ENCODE measurements at regions not wholly inside any gene's neighbourhood (a gene's known extent, or its start where the extent isn't known, plus 50 kb on each side); places are given as distances from the start of the nearest gene placed in this dataset.
A peak's percentile ranks its signal among the peaks of the same experiment; 100 is the strongest.
"Not testable (repeated sequence)": the region's sequence is repeated elsewhere in the genome, so short reads cannot be mapped to it uniquely, and the experiment has no call there.

DNA sequence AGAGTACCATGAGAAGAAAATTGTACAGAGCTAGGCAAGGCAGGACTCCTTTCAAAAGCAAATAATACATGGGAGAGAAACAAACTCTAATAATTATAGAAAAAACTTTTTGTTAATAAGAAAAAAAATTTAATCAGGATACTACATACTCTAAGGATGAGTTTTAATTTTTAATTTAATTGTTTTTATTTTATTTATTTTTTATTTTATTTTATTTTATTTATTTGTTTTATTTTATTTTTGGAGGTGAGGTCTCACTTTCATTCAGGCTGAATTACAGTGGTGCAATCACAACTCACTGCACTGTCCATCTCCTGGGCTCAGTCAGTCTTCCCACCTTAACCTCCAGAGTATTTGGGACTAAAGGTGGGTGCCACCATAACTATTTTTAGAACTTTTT, 1347.2 kb downstream of the NLGN4Y start:
- DNase-seq (ENCODE audit: low spot score), result no peak

- not testable (repeated sequence) for DNase-seq (ENCODE audit: low spot score)
These were observed 1351.6 kb downstream of the NLGN4Y start for GRCh38 chrY:15875881-15876280.

DNA sequence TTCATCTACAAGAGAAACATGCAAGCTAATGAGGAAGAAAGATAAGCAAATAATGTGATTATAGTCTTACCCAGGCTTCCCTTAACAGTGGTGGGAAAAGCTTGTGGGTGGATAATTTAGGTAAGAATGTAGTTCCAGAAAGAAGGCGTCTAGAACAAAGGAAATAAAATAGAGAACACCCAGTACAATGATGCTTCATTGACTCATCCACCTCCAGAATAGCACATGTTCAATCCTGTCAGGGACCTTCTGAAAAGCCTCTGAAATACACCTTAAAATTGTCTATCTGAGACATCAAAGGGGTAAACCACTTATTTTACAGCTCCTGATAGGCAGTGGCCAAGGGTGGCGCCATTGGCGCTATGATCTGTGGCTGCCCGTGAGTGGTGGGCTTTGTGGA, 1379.2 kb downstream of the NLGN4Y start:
- not testable (repeated sequence) for DNase-seq (ENCODE audit: low spot score)

DNA sequence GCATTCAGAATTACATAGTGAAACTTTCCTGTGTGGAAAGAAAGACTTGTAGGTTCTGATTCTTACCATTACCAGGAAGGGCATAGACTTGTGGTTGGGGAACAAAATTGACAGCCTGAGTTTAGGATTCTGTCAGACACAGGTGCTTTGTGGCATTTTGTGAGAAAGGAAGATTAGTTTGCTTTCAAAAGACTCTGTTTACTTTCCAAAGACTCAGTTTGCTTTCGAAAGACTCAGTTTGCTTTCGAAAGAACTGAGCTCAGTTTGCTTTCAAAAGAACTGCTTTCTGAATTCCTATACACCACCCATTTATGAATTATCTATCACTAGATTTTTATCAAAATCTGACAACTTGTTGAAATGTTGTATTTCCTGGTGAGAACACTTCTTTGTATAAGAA, 1381.2 kb downstream of the NLGN4Y start:
- no peak for DNase-seq (ENCODE audit: low spot score)

DNA sequence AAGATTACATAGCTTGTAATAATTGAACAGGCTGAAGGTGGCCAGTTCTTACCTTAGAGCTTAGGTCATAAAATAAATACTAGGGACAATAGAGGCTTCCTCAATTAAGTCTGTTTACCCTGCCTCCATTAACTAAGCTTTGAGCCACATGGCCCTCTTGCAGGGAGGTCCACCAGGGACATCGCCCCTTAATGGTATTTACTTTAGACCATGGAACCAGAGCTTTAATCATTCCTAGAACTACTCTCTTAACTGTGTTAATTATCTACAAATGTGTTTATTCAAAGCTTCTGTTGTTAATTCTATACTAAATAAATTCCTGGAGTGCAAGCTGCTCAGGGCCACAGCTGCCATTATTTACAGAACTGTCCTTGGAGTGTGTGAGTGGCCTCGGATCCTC, 1402.2 kb downstream of the NLGN4Y start:
- DNase-seq (ENCODE audit: low spot score), result no peak

- DNase-seq (ENCODE audit: low spot score), result no peak
These were observed 1414.5 kb downstream of the NLGN4Y start for GRCh38 chrY:15938791-15939190.

DNA sequence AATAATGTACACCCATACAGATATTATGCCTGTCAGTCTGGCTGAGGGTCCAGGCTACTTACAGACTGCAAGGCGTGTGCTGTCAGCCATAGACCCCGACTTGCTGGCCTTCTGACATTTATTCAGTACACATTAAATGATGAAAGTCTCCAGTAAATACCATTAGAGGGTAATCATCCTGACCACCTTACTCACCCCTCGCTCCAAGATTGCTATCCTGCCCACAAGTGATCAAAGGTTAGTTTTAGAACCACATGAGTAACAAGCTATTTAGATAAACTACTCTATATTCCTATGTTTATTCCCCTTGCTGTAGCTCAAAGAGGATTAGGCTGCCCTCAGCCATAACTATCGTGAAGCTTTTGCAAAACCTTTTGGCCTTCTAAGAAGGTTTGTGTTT, 1426.7 kb downstream of the NLGN4Y start:
- no peak for DNase-seq (ENCODE audit: low spot score)

- DNase-seq (ENCODE audit: low spot score), result no peak
These were observed 1444.5 kb downstream of the NLGN4Y start for GRCh38 chrY:15968800-15969199.

- no peak for DNase-seq (ENCODE audit: low spot score)
These were observed 1448.9 kb downstream of the NLGN4Y start for GRCh38 chrY:15973200-15973599.

GRCh38 chrY:15976771-15977170, 1452.4 kb downstream of the NLGN4Y start:
- DNase-seq (ENCODE audit: low spot score), result no peak

GRCh38 chrY:15978503-15978902, 1454.2 kb downstream of the NLGN4Y start:
- no peak for DNase-seq (ENCODE audit: low spot score)

- DNase-seq (ENCODE audit: low spot score), result no peak
These were observed 1460.5 kb downstream of the NLGN4Y start for GRCh38 chrY:15984651-15985398.

DNA sequence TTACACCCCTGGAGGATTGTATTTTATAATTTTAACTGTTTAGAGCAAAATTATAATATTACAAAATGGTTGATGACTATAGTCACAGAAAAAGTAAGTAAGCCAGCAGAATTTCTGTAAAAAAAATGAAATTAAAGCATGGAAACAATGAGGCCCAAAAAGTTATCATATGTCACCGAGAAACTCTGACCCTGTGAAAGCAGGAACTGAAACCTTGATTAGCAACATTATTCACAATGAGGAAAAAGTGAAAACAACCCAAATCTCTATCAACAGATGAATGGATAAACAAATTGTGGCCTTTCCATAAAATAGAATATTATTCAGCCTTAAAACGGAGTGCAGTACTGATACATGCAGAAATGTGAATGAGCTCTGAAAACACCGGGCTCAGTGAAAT, 1471.7 kb downstream of the NLGN4Y start:
- no peak for DNase-seq (ENCODE audit: low spot score)

GRCh38 chrY:16000751-16001150, 1476.4 kb downstream of the NLGN4Y start:
- DNase-seq (ENCODE audit: low spot score), result no peak

- no peak for DNase-seq (ENCODE audit: low spot score)
These were observed 1477.6 kb downstream of the NLGN4Y start for GRCh38 chrY:16001896-16002295.

GRCh38 chrY:16051908-16052643, 1527.7 kb downstream of the NLGN4Y start:
- no peak for DNase-seq (ENCODE audit: low spot score)

GRCh38 chrY:16060141-16060540, 1535.8 kb downstream of the NLGN4Y start:
- no peak for DNase-seq (ENCODE audit: low spot score)

DNA sequence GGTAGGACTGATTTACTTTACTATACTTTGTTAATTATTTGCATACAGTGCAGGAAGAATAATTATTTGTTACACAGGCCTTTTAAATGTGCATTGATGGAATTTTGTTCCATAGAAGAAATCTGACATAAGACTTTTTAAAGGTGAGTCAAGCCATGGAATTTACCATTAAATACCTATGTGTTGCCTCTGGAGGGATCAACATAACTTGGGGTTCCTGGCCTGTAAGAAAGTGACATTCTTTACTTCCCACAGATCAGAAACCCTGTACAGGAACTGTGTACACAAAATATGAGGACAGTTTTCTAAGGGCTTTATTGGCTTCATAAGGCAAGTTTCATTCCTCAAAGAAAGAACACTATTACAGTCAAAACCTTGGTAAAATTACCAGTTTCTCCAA, 1536.4 kb downstream of the NLGN4Y start:
- no peak for DNase-seq (ENCODE audit: low spot score)

DNA sequence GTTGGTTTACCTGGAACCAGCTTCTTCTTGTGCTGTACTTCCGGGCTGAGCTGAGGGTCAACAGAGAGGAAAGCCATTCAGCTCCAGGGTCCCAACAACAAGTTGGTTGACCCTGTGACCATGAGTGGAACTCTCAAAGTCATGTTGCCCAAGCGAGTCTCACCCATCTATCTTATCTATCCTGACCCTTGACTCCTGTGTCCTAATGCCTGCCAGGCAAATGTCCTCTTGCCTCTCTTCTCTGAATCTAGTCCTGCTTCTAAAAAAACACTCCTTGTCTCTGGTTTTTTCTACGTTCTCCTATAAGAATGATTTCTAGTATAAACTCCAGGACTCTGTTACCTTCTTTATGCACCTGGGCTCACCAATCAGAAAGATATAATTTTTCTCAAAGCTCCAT, 1547.6 kb downstream of the NLGN4Y start:
- no peak for DNase-seq (ENCODE audit: low spot score)

GRCh38 chrY:16075701-16076100, 1551.4 kb downstream of the NLGN4Y start:
- DNase-seq (ENCODE audit: low spot score), result no peak

DNA sequence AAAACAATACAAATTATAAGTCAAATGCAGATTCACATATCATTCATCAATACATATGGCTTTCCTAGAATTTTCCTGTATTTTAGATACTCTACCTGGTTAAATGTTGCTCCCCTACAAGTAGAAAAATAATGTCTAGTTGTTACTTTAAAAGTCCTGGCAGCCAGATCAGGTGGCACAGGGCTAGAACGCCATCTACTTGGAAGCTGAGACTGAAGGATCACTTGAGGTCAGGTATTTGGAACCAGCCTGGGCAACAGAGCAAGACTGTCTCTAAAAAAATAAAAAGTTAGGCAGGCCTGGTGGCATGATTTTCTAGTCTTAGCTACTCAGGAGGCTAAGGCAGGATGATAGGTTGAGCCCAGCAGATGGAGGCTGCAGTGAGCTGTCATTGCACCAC, 1573.0 kb downstream of the NLGN4Y start:
- no peak for DNase-seq (ENCODE audit: low spot score)

DNA sequence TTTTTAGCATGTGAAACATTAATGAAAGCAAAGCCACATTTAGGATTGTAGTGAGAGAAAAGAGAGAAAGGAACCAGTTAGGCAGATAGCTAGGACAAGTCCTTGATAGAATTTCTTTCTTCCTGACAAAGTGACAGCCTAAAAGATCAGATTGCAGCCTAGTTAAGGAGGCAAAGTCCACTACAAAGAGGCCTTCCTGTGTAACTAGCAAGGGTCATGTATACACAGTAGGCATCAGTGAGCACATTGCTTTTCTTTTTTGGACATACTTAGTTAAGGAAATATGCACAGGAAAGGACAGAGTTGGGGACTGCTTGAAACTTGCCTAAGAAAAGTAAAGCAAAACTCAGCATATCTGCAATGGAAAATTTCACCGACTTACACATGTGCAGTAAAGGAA, 1577.5 kb downstream of the NLGN4Y start:
- DNase-seq (ENCODE audit: low spot score), result peak; percentile 1

- DNase-seq (ENCODE audit: low spot score), result no peak
These were observed 1582.3 kb downstream of the NLGN4Y start for GRCh38 chrY:16106613-16107012.

- no peak for DNase-seq (ENCODE audit: low spot score)
These were observed 1584.5 kb downstream of the NLGN4Y start for GRCh38 chrY:16108839-16109238.

Data from iPS-NIHi11 (cell line).